ENCODE measurements at regions not wholly inside any gene's neighbourhood (a gene's known extent, or its start where the extent isn't known, plus 50 kb on each side); places are given as distances from the start of the nearest gene placed in this dataset.

DNA sequence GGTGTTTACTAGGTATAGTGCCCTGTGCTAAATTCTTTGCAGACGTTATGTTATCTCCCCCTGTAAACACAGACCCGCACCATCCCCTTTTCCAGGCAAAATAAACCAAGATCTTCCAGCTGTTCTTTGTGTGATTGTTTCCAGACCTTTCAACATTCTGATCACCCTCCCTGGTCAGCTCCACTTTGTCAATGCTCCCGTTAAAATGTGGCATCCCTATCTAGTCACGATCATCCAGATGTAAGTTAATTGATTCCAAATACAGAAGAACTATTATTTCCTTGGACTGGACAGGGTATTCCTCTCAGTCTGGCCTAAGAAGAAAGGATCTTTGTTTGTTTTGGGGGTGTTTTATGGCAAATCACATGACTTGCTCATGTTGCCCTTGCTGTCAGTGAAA is 127.6 kb upstream of the ARID2 start:
- peak; percentile 63 for TF ChIP-seq GATA3 (IDR thresholded peaks at IDR 0.05; ENCODE audit: low read depth, low read length)
- TF ChIP-seq GATA2 (IDR thresholded peaks at IDR 0.05; ENCODE audit: low read depth, low read length), result peak; percentile 89
